GM21515 (cell line): ENCODE measurements at regions not wholly inside any gene's neighbourhood (a gene's known extent, or its start where the extent isn't known, plus 50 kb on each side); places are given as distances from the start of the nearest gene placed in this dataset.

Source experiments
- ATAC-seq: cut with Tn5 transposase; IDR thresholded peaks from one replicate; pipeline ENCODE4 v1.9.1; 2021; ENCODE audit not compliant: unreplicated experiment

DNA sequence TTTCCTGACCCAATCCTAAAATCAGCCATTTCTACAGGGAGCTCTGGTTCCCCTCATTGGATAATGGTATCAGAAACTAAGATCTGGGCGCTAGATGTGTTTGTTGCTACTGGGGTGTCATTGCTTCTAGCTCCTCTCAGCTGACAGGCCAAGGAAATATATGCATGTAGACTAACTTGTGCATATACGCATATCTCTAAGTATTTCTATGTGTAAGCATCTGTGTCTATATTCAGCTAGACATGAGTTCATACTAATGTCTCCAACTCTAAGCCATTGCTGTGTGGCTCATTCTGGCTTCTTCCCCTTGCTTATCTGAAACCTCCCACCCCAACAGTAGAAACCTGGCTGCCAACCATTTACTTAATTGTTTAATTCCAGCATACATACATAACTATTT lies 130.3 kb upstream of the MAGI3 start:
- no peak for ATAC-seq

DNA sequence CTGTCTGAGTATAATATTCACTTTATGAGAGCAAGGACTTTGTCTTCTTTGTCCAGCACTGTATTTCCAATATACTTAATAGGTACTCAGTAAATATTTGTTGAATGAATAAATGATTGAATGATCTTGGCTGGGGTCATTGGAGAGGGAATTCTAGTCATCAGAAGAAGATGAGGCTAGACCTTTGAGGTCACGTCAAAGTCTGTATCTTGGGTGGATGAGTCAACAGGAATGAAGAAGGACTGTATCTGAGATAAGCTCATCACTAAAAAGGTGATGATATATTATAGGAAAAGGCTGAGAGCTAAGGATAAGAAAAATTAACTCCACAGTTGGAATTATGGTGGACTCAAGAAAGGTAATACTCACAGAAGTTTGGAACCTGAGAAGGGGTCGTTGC lies 125.1 kb upstream of the MAGI3 start:
- no peak for ATAC-seq

DNA sequence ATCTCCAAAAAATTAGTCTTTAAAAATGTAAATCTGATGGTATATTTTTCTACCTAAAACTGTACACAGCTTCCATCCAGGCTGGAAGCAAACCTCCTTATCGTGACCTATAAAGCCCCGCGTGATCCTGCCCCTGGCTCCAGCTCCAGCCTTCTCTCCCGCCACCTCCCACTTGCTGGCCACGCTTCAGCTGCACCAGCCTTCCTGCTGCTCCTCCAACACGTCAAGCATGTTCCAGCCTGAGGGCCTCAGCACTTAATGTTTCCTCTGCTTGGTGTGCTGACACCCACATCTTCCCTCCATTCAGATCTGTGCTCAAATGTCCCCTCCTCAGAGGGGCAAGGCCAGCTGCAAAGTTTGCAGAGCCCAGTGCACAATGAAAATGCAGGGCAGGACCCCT lies 123.5 kb upstream of the MAGI3 start:
- ATAC-seq, result no peak

DNA sequence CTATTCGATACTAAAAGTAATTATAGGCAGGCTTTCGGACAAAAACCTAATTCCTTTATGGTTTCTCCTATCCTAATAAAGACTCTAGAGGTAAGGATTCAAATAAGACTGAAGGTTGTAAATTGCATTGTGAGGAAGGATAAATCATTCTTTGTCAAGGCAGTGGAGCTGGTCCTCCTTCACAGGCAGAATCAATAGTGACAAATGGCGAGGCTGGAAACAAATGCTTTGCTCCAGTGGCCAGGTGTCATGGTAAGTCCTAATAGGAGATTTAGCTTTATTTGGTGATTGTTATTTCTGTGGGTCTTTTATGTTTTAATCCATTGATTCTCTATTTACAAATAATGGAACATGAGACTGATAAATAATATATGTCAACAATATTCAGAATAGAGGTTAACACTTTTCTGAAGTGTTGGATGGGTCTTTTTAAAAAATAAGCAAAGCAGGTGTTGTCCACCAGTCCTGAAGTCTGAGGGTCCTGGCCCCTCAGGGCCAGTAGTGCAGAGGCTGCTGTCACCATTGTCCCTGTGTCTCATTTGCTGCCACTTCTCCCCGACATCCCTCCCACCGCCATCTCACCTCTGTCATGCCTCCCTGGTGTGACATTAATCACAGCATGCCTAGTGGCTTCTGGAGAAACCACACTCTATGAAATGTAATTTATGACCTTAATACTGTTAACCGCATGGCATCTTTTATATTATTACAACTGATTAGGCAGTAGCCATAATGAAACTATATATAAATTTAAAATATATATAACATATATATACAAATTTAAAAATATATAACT lies 120.9 kb upstream of the MAGI3 start:
- no peak for ATAC-seq

DNA sequence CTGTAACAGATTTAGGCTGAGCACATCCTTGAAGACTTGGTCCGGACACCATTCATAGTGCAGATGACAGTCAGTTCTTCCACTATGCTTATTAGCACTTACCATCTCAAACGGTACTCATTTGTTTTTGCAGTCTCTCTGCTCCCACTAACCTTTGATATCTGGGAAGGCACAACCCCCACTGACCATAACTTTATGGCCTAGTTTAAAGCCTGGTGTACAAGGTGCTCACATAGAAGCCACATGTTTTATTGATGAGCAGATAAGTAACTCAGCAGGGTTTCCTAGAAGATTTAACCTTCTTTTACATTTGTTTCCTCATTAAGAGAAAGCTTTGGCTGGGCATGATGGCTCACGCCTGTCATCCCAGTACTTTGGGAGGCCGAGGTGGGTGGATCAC lies 119.3 kb upstream of the MAGI3 start:
- ATAC-seq, result no peak

DNA sequence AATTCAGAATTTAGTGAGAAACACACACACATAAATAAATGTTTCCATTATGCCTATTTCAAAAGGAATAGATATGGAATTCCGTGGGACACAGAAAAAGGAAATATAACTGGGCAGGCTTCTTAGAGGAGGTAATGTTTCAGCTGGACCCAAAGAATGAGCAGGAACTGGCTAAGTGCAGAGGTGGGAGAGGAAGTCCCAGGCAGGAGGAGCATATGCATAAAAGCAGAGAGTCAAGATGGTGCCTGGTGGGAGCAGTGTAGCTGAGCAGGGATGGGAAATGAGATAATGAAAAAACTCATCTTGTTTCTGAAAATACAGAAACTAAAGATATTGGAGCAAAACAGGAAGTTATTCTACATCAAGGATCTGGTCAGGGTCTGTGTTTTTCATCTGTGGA lies 115.2 kb upstream of the MAGI3 start:
- ATAC-seq, result no peak

DNA sequence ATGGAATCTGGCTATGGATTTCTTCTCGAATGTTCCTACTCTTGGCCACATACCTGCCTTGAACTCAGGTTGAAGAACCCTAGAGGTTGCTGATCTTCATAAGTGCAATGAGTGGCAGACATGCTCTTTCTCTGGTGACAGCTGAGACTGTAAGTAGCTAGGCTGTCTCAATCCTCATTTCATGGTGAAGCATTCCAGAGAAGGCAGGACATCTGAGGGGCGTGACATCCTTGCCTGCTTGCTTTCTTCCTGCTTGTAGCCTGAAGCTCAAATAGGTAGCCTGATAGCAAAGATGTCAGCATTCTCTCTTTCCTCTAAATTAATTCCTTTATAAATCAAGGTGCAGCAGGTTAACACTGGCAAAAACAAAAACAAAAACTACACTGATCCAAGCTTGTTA lies 114.6 kb upstream of the MAGI3 start:
- ATAC-seq, result no peak

DNA sequence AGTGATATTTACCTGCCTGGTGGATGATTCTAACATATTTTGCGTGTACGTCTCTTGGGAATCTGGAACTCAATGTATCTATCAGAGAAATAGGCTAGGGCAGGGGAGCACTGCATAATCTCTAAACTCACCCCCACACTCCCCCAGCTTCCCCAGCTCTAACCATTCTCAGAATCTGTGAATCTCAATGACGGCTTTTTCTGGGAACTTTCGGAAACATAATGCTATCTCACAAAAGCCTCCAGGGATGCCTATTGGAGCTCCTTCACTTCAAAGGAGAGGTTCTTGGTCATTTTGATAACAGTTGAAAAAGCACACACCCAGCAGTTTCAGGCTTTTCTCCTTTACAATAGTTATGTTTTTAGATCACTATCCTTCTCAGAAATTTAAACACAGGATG lies 113.8 kb upstream of the MAGI3 start:
- no peak for ATAC-seq

DNA sequence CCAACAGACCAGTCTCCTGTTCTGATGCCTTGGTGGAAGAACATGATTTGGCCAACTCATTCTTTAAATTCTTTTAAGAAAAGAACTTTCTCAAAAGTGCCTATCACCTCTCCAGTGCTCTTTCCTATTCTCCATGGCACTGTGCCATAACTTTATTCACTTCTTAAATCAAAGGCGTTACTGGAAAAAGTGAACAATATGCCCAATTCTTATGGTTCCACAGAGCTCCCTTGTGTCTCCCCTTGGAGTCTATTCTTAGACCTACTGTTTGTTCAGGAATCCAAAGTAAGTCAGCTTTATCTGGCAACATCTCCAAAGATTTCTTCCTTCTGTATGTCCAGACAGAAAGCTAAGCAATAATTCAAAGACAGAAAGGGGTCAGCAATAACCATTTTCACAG lies 111.9 kb upstream of the MAGI3 start:
- no peak for ATAC-seq

DNA sequence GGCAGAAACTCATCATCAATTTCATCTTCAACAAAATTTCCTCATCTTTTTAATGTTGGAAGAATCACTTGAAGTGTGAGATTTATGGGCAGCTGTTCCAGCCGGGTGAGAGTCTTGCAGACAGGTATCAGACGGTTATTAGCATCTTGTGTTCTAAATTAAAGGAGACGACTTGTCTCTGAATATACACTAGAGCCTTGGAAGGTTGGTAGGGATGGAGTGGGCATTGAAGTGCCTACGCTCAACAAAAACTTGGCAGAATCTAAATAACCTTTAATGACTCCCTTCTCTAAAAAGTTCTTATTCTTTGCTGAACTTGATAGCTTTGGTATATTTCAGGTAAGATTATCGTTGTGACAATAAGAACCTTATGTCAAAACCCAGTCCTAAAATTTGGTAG lies 111.5 kb upstream of the MAGI3 start:
- no peak for ATAC-seq

DNA sequence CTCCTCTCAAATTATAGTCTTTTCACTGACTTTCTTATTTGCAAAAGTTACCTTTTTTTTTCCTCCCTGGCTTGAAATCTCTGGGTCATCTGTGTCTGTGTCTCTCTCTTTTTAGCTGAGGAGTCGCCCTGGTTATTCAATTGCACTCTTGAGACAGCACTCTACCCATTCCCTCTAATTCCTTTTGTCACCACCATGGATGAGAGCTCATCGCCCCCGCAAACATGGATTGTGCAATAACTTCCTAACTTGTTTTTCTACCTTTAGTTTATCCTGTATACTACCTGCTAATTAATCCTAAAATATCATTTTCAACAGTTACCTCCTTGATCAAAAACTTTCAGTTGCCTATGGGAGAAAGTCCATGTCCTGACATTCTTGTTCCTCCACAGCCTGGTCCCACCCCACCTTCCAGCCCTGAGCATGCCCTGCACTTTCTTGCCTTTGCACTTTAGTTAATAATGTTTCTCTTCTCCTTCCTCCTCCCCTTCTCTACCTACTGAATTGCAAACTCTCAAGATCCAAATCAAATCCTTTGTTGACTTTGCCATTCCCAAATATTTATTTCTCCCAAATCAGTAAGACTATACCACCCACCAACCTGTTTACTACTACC lies 110.4 kb upstream of the MAGI3 start:
- ATAC-seq, result no peak

DNA sequence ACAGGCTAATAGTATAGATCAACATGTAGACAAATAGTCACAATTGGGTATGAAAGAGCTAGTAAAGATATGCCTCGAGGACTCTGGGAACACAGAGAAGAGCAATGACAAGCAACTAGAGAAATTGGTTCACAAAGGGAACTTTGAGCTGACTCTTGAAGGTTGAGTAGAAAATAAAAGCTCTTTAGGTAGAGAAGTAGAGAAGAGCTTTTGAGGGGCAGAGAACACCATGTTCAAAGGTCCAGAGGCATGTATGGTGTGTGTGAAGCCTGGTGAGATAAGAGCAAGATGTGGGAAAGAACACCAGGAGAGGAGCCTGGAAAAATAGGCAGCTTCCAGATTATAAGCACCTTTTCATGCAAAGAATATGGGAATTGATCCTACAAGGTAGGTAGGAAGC lies 109.7 kb upstream of the MAGI3 start:
- no peak for ATAC-seq

DNA sequence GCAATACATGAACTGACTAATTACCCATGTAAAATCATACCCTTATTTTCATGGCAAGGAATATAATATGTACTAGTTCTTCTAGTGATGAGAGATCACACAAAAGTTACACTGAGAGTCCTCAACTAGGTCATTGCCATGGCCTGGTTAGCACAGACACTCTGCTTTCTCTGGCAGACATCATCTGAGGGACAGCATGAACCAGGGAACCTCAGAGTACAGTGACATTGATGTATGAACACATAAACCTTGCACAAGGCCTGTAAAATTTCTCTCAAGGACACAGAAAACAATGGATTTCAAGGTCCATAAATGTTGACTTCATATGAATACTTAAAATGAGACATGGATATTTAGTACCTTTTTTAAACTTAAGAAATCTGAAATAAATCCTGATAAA lies 108.8 kb upstream of the MAGI3 start:
- no peak for ATAC-seq

DNA sequence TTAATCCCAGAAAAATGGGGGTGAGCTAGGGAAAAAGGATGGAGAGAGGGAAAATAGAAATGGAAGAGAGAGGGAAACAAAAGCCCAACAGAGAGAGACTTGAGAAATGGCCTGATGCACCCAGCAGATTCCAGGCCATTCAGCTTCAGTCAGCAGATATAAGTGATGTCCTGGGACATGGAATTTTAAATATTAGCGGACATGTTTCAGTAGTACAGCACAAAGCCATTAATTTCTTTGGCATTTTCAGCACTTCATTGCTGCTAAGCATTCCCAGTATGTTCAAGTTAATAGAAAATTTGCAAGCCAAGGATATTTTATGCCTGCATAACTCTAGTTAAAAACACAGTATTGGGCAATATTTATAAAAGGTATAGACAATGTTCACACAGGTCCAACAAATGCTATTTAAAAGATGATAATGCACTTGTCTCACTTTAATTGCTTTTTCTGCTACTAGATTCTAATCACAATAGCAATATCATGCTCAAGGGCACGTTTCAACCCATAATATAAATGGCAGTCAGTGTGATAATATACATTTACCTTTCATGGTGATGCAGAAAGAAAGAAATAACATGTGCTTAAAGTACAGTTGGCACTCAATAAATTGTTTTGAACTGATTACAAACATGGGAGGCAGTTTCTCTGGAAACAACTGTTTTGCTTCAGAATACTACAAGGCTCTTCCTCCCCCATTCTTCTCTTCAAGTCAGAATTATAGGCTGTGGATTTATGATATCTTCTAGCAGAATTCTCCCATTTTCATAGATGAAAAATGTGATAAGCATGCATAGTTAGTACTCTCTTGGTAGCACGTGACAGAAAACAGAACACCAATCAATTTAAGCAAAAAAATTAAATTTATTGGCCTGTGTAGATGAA lies 108.1 kb upstream of the MAGI3 start:
- ATAC-seq, result no peak

DNA sequence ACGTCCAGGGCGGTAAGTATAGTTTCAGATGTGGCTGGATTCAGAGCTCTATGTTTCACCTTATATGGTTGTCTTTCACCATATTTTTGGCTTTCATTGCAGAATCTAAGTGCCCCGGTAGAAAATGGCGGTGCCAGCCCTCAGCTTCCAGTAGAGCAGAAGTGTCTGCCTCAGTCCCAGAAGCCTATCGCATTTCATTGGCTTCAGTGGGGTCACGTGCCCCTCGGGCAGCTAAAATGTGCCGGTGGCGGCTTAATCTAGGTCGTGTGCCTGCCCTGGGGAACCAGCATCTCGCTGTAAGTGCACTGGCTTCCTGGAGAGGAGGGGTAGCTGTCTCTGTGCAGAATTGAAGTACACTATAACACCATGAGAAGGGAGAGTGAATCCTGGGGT lies 107.4 kb upstream of the MAGI3 start:
- ATAC-seq, result no peak

DNA sequence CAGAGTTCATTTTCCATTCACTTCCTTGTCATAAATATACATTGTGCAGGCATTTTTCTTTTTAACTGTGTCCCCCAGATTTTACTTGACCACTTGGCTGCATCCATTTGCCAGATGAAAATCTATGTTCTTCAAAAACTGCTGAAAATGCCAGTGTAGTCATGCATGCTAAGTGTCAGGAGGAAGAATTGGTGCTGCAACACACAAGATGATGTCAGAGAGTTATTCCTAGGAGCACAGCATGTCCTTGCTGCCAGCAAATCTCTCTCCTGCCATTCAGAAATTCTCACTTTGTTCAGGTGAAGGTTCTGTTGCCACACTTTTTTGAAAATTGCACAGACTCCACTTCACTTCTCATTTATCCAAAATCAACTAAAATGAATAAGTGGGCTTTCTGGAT lies 106.4 kb upstream of the MAGI3 start:
- ATAC-seq, result no peak

DNA sequence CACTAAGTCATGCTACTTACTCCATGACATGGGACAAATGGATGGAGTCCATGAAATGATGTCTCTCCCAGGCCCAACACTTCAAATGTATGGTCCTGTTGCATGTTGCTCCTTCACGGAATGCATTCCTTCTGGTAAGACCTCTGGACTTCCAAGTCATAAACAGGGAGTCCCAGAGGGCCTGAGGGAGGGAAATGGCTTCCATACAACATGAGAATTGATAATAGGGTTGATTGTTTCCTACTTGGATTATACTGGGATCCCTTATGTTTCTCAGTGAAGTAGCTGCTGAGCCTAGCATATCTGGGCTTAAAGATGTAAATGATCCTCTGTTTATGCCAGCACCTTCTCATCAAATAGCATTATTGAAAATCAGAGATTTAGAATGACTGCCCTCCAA lies 104.2 kb upstream of the MAGI3 start:
- ATAC-seq, result no peak

DNA sequence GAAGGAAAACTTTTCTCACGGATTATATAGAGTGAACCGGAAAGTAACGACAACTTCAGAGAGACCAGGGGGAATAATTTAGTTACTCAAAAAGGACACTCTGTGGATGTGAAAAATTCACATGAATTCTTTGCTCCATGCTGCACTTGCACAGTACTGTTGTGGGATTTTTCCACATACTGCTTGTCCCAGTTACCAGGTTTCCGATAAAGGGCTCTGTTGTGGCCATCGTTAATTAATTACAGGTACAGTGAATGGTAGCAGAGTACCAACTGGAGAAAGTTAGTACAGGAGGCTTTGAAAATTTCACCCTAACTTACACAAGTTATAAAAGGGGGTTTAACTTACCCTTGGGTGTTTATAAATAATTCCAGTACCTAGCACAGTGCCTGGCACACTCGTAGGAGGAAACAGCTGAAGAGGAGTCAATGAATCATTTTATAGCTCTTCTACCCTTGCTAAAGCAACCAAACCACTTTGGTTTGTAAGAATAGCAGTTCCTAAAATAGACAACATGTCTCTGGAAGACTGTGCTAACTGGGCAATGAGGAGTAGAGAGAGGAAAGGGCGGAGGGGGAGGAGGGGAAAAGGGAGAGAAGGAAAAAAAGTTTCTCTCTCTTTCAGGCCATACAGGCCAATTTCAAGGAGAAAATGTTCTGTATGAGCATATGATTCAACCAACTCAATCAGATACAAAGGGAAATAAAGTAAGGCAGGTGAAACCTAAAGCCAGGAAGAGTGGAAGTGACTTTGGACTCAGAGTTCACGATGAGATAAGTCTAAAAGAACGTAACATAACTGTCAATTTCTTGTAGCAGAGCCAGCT lies 98.3 kb upstream of the MAGI3 start:
- no peak for ATAC-seq

DNA sequence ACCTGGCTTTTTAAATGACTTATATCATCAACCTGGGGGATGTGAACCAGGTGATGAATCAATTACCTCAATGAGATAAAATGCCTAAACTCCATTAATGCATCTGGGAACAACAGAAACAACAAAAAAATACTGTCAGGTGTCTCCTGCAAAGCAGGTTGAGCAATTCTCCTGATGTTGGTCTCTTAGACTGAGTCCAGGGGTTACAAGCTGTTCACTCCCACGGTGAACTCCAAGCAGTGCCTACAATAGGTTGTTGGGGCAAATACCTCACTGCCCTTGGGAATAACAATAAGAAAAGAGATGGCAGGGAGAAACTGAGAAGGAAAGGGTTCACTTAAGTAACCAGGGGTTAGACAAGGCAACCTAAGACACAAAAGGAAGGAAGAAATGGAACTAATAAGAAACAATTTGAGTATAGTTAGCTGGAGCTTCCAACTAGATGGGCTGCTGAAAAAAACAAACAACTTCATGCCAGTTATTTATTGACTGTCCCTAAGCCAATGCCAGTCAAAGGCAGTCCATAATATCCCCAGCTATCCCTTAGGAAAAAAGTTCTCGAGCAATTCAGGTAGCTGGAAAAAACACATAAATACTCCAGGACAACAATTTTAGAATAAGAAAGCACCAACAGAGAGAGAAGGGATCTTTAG lies 97.6 kb upstream of the MAGI3 start:
- ATAC-seq, result no peak

DNA sequence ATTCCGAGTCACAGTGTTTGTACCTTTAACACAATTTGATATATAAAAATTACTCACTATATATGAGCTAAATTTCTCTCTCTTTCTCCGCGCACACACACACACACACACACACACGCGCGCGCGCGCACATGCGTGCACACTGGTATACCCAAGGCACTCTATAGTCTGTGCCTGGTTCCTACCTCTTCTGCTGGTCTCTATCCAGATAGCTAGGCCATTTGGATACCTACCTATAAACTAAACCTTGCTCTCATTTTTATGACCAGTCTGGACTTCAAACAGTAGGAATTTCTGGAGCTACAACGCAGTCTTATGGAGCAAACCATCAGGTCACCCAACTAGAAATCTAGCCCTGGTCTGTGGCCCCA lies 97.1 kb upstream of the MAGI3 start:
- ATAC-seq, result no peak

DNA sequence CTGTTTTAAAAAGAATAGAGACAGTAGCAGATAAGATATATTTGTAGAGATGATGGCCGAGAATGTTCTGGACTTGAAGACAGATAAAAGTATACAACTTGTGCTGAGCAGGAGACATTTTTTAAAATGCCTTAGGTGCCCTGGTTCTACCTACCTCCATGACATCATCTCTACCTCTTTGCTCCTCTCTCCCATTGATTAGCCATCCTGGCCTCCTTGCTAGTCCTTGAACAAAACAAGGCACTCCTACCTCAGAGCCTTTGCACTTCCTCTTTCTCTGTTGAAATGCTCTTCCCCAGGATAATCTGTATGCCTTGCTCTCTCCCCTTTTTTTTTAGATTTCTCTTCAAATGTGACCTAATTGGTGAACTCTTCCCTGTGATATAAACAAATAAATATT lies 92.6 kb upstream of the MAGI3 start:
- no peak for ATAC-seq
